ENCODE measurements at regions not wholly inside any gene's neighbourhood (a gene's known extent, or its start where the extent isn't known, plus 50 kb on each side); places are given as distances from the start of the nearest gene placed in this dataset.

GRCh38 chr1:88523854-88524528 is 160.1 kb upstream of the PKN2 start:
- TF ChIP-seq CTCF (IDR thresholded peaks at IDR 0.05; ENCODE audit: insufficient read depth, low read length, poor library complexity, severe bottlenecking), result no peak
- H3K36me3 ChIP-seq (ENCODE audit: control insufficient read depth, insufficient read depth, low read length), result no peaks in the 10 kb centered on the region
- H3K27me3 ChIP-seq (ENCODE audit: control insufficient read depth, insufficient read depth, low read length), result no peaks in the 10 kb centered on the region
- no peak overlapping the region for H3K4me3 ChIP-seq (ENCODE audit: low read depth, low read length)
- DNase-seq (ENCODE audit: low read depth), result no peak

- no peak for TF ChIP-seq CTCF (IDR thresholded peaks at IDR 0.05; ENCODE audit: insufficient read depth, low read length, poor library complexity, severe bottlenecking)
- Histone ChIP-seq H3K27me3 (ENCODE audit: control insufficient read depth, insufficient read depth, low read length) (no peaks in the 10 kb centered on the region), H3K36me3 (ENCODE audit: control insufficient read depth, insufficient read depth, low read length) (no peaks in the 10 kb centered on the region), H3K4me3 (ENCODE audit: low read depth, low read length) (no peak overlapping the region)
- no peak for DNase-seq (ENCODE audit: low read depth)
Observed at GRCh38 chr1:88526456-88526855, 157.6 kb upstream of the PKN2 start.

- DNase-seq (ENCODE audit: low read depth), result no peak
- no peak for TF ChIP-seq CTCF (IDR thresholded peaks at IDR 0.05; ENCODE audit: insufficient read depth, low read length, poor library complexity, severe bottlenecking)
- H3K27me3 ChIP-seq (ENCODE audit: control insufficient read depth, insufficient read depth, low read length), result no peaks in the 10 kb centered on the region
- no peaks in the 10 kb centered on the region for H3K36me3 ChIP-seq (ENCODE audit: control insufficient read depth, insufficient read depth, low read length)
- H3K4me3 ChIP-seq (ENCODE audit: low read depth, low read length), result no peak overlapping the region
Observed at GRCh38 chr1:88528792-88529191, 155.3 kb upstream of the PKN2 start.

- no peak for DNase-seq (ENCODE audit: low read depth)
- Histone ChIP-seq H3K27me3 (ENCODE audit: control insufficient read depth, insufficient read depth, low read length) (no peaks in the 10 kb centered on the region), H3K36me3 (ENCODE audit: control insufficient read depth, insufficient read depth, low read length) (no peaks in the 10 kb centered on the region), H3K4me3 (ENCODE audit: low read depth, low read length) (no peak overlapping the region)
- TF ChIP-seq CTCF (IDR thresholded peaks at IDR 0.05; ENCODE audit: insufficient read depth, low read length, poor library complexity, severe bottlenecking), result no peak
Observed at GRCh38 chr1:88529581-88529980, 154.5 kb upstream of the PKN2 start.

GRCh38 chr1:88530246-88530645 is 153.8 kb upstream of the PKN2 start:
- Histone ChIP-seq H3K36me3 (ENCODE audit: control insufficient read depth, insufficient read depth, low read length) (no peaks in the 10 kb centered on the region), H3K27me3 (ENCODE audit: control insufficient read depth, insufficient read depth, low read length) (no peaks in the 10 kb centered on the region), H3K4me3 (ENCODE audit: low read depth, low read length) (no peak overlapping the region)
- no peak for TF ChIP-seq CTCF (IDR thresholded peaks at IDR 0.05; ENCODE audit: insufficient read depth, low read length, poor library complexity, severe bottlenecking)
- DNase-seq (ENCODE audit: low read depth), result no peak

GRCh38 chr1:88537787-88538186 is 146.3 kb upstream of the PKN2 start:
- no peak for TF ChIP-seq CTCF (IDR thresholded peaks at IDR 0.05; ENCODE audit: insufficient read depth, low read length, poor library complexity, severe bottlenecking)
- no peak for DNase-seq (ENCODE audit: low read depth)
- Histone ChIP-seq H3K36me3 (ENCODE audit: control insufficient read depth, insufficient read depth, low read length) (no peaks in the 10 kb centered on the region), H3K4me3 (ENCODE audit: low read depth, low read length) (no peak overlapping the region), H3K27me3 (ENCODE audit: control insufficient read depth, insufficient read depth, low read length) (no peaks in the 10 kb centered on the region)
